MM.1S (cell line): ENCODE measurements at regions not wholly inside any gene's neighbourhood (a gene's known extent, or its start where the extent isn't known, plus 50 kb on each side); places are given as distances from the start of the nearest gene placed in this dataset.

Experiments used
- EZH2 ChIP-seq: fragments of 300-600 bp; sonication (generic); optimal IDR thresholded peaks from 2 replicates; pipeline ENCODE3; 2017; ENCODE audit warnings: low read depth, mild to moderate bottlenecking, antibody characterized with exemption, low read length, mixed read lengths
- EZH2phosphoT487 ChIP-seq: fragments of 300-600 bp; sonication (generic); IDR thresholded peaks from 2 replicates; pipeline ENCODE4 v1.6.1; 2018; ENCODE audit warnings: antibody characterized with exemption, low read length
- TF ChIP-seq, protein P1 (sequence below): fragments of 300-600 bp; sonication (generic); IDR thresholded peaks from 2 replicates; pipeline ENCODE4 v1.5.1; 2016; ENCODE audit warnings: antibody characterized with exemption, low read length, mixed read lengths

DNA sequence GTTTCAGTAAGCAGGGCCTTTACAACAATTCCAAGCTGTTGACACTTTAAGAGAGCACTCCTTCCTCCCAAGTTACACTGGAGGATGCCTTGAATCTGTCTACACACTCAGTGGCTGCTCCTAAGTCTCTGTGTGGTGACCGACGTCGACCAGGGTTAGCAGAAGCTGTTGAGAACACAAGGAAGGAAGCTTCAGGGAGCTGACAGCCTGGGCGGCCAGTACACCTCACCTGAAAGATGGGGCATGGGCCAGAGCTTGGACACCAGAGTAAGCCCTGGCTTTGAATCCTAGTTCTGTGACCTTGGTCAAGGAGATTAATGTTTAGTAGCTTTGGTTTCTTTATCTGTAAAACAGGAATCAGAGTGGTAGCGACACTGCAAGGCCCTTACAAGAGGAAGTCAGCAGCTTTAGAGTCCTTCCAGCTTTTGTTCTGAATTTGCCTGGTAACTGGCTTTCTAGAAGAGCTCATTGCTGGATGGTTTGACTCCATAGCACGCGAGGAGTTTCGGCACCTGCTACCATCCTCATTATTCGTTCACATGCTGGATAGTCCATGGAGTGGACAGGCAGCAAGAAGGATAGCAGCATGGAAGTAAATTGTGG is 214.2 kb downstream of the FGF9 start:
- TF ChIP-seq EZH2 (no peak), EZH2phosphoT487 (no peak)
- TF ChIP-seq, protein P1, sequence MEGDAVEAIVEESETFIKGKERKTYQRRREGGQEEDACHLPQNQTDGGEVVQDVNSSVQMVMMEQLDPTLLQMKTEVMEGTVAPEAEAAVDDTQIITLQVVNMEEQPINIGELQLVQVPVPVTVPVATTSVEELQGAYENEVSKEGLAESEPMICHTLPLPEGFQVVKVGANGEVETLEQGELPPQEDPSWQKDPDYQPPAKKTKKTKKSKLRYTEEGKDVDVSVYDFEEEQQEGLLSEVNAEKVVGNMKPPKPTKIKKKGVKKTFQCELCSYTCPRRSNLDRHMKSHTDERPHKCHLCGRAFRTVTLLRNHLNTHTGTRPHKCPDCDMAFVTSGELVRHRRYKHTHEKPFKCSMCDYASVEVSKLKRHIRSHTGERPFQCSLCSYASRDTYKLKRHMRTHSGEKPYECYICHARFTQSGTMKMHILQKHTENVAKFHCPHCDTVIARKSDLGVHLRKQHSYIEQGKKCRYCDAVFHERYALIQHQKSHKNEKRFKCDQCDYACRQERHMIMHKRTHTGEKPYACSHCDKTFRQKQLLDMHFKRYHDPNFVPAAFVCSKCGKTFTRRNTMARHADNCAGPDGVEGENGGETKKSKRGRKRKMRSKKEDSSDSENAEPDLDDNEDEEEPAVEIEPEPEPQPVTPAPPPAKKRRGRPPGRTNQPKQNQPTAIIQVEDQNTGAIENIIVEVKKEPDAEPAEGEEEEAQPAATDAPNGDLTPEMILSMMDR: no peak
